NT2/D1 (cell line): ENCODE measurements at regions not wholly inside any gene's neighbourhood (a gene's known extent, or its start where the extent isn't known, plus 50 kb on each side); places are given as distances from the start of the nearest gene placed in this dataset.

ENCODE experiments used
- DNase-seq: peaks from one replicate; pipeline ENCODE4 v3.0.0-alpha.2; 2011; ENCODE audit warnings: low read depth, low spot score
- H3K27me3 ChIP-seq: 2 replicates; pipeline ENCODE4 v1.6.0; 2011; ENCODE audit warnings: mild to moderate bottlenecking; ENCODE audit not compliant: insufficient read length, insufficient read depth
- H3K36me3 ChIP-seq: 2 replicates; pipeline ENCODE4 v1.6.1; 2011; ENCODE audit warnings: mild to moderate bottlenecking, low read length, mixed read lengths; ENCODE audit not compliant: insufficient read depth, insufficient read length
- H3K4me1 ChIP-seq: 2 replicates; pipeline ENCODE4 v1.5.1; 2011; ENCODE audit not compliant: insufficient read depth, insufficient read length
- H3K4me3 ChIP-seq: 2 replicates; pipeline ENCODE4 v1.5.1; 2011; ENCODE audit warnings: low read depth; ENCODE audit not compliant: insufficient read length
- H3K9ac ChIP-seq: 2 replicates; pipeline ENCODE4 v1.6.0; 2011; ENCODE audit warnings: low read depth; ENCODE audit not compliant: insufficient read length
- H3K9me3 ChIP-seq: 2 replicates; pipeline ENCODE4 v1.5.1; 2011; ENCODE audit warnings: mild to moderate bottlenecking, low read length; ENCODE audit not compliant: insufficient read depth
- SUZ12 ChIP-seq: IDR thresholded peaks from 2 replicates; pipeline ENCODE4 v1.6.1; 2011; ENCODE audit not compliant: insufficient read length, insufficient read depth; ENCODE audit errors: extremely low read depth
- YY1 ChIP-seq: IDR thresholded peaks from 2 replicates; pipeline ENCODE4 v1.6.1; 2011; ENCODE audit not compliant: insufficient read length, insufficient read depth
- ZNF274 ChIP-seq: IDR thresholded peaks from 2 replicates; pipeline ENCODE4 v1.6.1; 2011; ENCODE audit warnings: mild to moderate bottlenecking, low read depth, low read length

GRCh38 chr7:112892263-112892662 is 102.1 kb upstream of the TMEM168 start:
- Histone ChIP-seq H3K4me1 (no peaks in the 10 kb centered on the region), H3K9ac (no peak overlapping the region), H3K27me3 (no peaks in the 10 kb centered on the region), H3K36me3 (no peaks in the 10 kb centered on the region), H3K9me3 (no peaks in the 10 kb centered on the region), H3K4me3 (no peak overlapping the region)
- DNase-seq: no peak
- TF ChIP-seq SUZ12 (no peak), YY1 (no peak), ZNF274 (no peak)

- no peak for DNase-seq
- TF ChIP-seq ZNF274 (no peak), YY1 (no peak), SUZ12 (no peak)
These were observed 101.5 kb upstream of the TMEM168 start for GRCh38 chr7:112891698-112892097.

GRCh38 chr7:112889834-112890438 is 99.7 kb upstream of the TMEM168 start:
- Histone ChIP-seq H3K4me1 (no peaks in the 10 kb centered on the region), H3K9ac (no peak overlapping the region), H3K27me3 (no peaks in the 10 kb centered on the region), H3K36me3 (no peaks in the 10 kb centered on the region), H3K9me3 (no peaks in the 10 kb centered on the region), H3K4me3 (no peak overlapping the region)
- DNase-seq: no peak
- TF ChIP-seq ZNF274: no peak
- no peak for TF ChIP-seq YY1
- TF ChIP-seq SUZ12: no peak

More at GRCh38 chr7:112891698-112892097, 101.5 kb upstream of the TMEM168 start:
- Histone ChIP-seq H3K4me1 (no peaks in the 10 kb centered on the region), H3K9ac (no peak overlapping the region), H3K4me3 (no peak overlapping the region), H3K36me3 (no peaks in the 10 kb centered on the region), H3K27me3 (no peaks in the 10 kb centered on the region), H3K9me3 (no peaks in the 10 kb centered on the region)

- H3K27me3 ChIP-seq: no peaks in the 10 kb centered on the region
- H3K9ac ChIP-seq: no peak overlapping the region
- H3K9me3 ChIP-seq: no peaks in the 10 kb centered on the region; the same call in 1 of the 2 replicates
- no peaks in the 10 kb centered on the region for H3K4me1 ChIP-seq
- no peak for TF ChIP-seq SUZ12
- TF ChIP-seq ZNF274: no peak
- TF ChIP-seq YY1: no peak
- H3K4me3 ChIP-seq: no peak overlapping the region
- no peaks in the 10 kb centered on the region for H3K36me3 ChIP-seq
- DNase-seq: no peak
These were observed 99.1 kb upstream of the TMEM168 start for GRCh38 chr7:112889268-112889667.

GRCh38 chr7:112888781-112889180 is 98.6 kb upstream of the TMEM168 start:
- Histone ChIP-seq H3K4me1 (no peaks in the 10 kb centered on the region), H3K9me3 (no peaks in the 10 kb centered on the region; the same call in 1 of the 2 replicates), H3K27me3 (no peaks in the 10 kb centered on the region), H3K36me3 (no peaks in the 10 kb centered on the region), H3K4me3 (no peak overlapping the region), H3K9ac (no peak overlapping the region)
- DNase-seq: no peak
- TF ChIP-seq YY1 (no peak), SUZ12 (no peak), ZNF274 (no peak)

GRCh38 chr7:112887976-112888375 is 97.8 kb upstream of the TMEM168 start:
- Histone ChIP-seq H3K9me3 (no peaks in the 10 kb centered on the region; the same call in 1 of the 2 replicates), H3K4me3 (no peak overlapping the region), H3K9ac (no peak overlapping the region), H3K4me1 (no peaks in the 10 kb centered on the region), H3K27me3 (no peaks in the 10 kb centered on the region), H3K36me3 (no peaks in the 10 kb centered on the region)
- no peak for DNase-seq
- TF ChIP-seq YY1 (no peak), ZNF274 (no peak)

GRCh38 chr7:112887337-112887736 is 97.1 kb upstream of the TMEM168 start:
- Histone ChIP-seq H3K4me1 (no peaks in the 10 kb centered on the region), H3K4me3 (no peak overlapping the region), H3K36me3 (no peaks in the 10 kb centered on the region), H3K9me3 (no peaks in the 10 kb centered on the region; the same call in 1 of the 2 replicates), H3K9ac (no peak overlapping the region), H3K27me3 (no peaks in the 10 kb centered on the region)
- TF ChIP-seq ZNF274: no peak
- no peak for TF ChIP-seq YY1
- no peak for TF ChIP-seq SUZ12
- DNase-seq: no peak
